HCT116 (cell line): ENCODE measurements at regions not wholly inside any gene's neighbourhood (a gene's known extent, or its start where the extent isn't known, plus 50 kb on each side); places are given as distances from the start of the nearest gene placed in this dataset.

Experiments
- ATAC-seq: fragments of 200-7000 bp; cut with Tn5 transposase; 2 replicates; pipeline ENCODE4 v1.9.1; 2020; ENCODE audit warnings: mild to moderate bottlenecking, moderate library complexity
- BruUV-seq: library from RNA; stranded (reverse); fragments of 400-500 nt; replicated peaks from 2 replicates; lab custom pipeline; 2021; lab: Mats Ljungman, UMichigan
- CTCF ChIA-PET: fragments of 300-600 bp; sonication (Branson Sonifier 250); formaldehyde crosslinking; loops from one replicate; lab custom pipeline; 2021; ENCODE audit warnings: antibody characterized with exemption; lab: Charles Lee
- POLR2A ChIA-PET: fragments of 300-600, 350-600 bp; sonication (Branson Sonifier 250); formaldehyde crosslinking; loops from one replicate; lab custom pipeline; 2021; ENCODE audit warnings: antibody characterized with exemption; lab: Charles Lee
- RAD21 ChIA-PET, 2 experiments: fragments of 300-600 bp; sonication (Branson Sonifier 250); formaldehyde crosslinking; loops; one replicate each; lab custom pipeline; 2023; ENCODE audit warnings: low total read pairs in 2 of 2; ENCODE audit not compliant: uncharacterized antibody in 2 of 2, unreplicated experiment in 2 of 2, low non-redundant PET in 1 of 2; lab: Charles Lee
- DNase-seq: peaks from one replicate; pipeline ENCODE4 v3.0.0-alpha.2; 2010; ENCODE audit warnings: low read depth, low spot score
- H2AFZ ChIP-seq: fragments of 200-600 bp; shearing (Covaris generic), sonication (generic); 2 replicates; pipeline ENCODE4 v1.6.1; 2017; ENCODE audit warnings: low read depth, mixed run types, mixed read lengths, antibody characterized with exemption, low read length; ENCODE audit not compliant: poor library complexity, severe bottlenecking
- H3K27ac ChIP-seq: 2 replicates; pipeline ENCODE4 v1.5.1; 2012; ENCODE audit warnings: low read depth, low read length
- H3K27me3 ChIP-seq: fragments of 200-600 bp; sonication (generic); 2 replicates; pipeline ENCODE4 v1.6.1; 2016; ENCODE audit warnings: mixed run types, low read length, mixed read lengths; ENCODE audit not compliant: insufficient read depth
- H3K36me3 ChIP-seq, 2 experiments: fragments of 200-500 bp in 1 of 2; fragments of 200-600 bp in 1 of 2; sonication (Bioruptor generic) in 1 of 2; sonication (generic) in 1 of 2; 2 replicates each; pipeline versions ENCODE4 v1.5.1 to v1.6.1; 2014 to 2016; ENCODE audit warnings: low read length in 2 of 2, inconsistent platforms in 1 of 2, mixed read lengths in 1 of 2, mixed run types in 1 of 2; ENCODE audit not compliant: insufficient read depth in 2 of 2, control insufficient read depth in 1 of 2
- H3K4me1 ChIP-seq, 2 experiments: fragments of 200-600 bp in 1 of 2; sonication (generic) in 1 of 2; 2 replicates each; pipeline versions ENCODE4 v1.5.1 to v1.6.1; 2012 to 2017; ENCODE audit warnings: low read length in 2 of 2, inconsistent platforms in 1 of 2, mild to moderate bottlenecking in 1 of 2, mixed read lengths in 1 of 2, mixed run types in 1 of 2, moderate library complexity in 1 of 2; ENCODE audit not compliant: insufficient read depth in 2 of 2, control insufficient read depth in 1 of 2
- H3K4me2 ChIP-seq: fragments of 200-600 bp; sonication (generic); 2 replicates; pipeline ENCODE4 v1.6.1; 2017; ENCODE audit warnings: mixed run types, low read length, mixed read lengths
- H3K4me3 ChIP-seq, 2 experiments: fragments of 200-600 bp in 1 of 2; sonication (generic) in 1 of 2; replicated peaks in 1 of 2; 2 replicates each; pipeline ENCODE4 v1.5.1; 2011 to 2016; ENCODE audit warnings: low read length in 2 of 2, control low read depth in 1 of 2, low read depth in 1 of 2, mild to moderate bottlenecking in 1 of 2, mixed read lengths in 1 of 2, mixed run types in 1 of 2
- H3K79me2 ChIP-seq: fragments of 200-600 bp; sonication (generic); 2 replicates; pipeline ENCODE4 v1.6.1; 2017; ENCODE audit warnings: mild to moderate bottlenecking, mixed run types, low read length, moderate library complexity, mixed read lengths; ENCODE audit not compliant: insufficient read depth
- H3K9ac ChIP-seq: fragments of 200-600 bp; sonication (generic); 2 replicates; pipeline ENCODE4 v1.6.1; 2016; ENCODE audit warnings: low read length, mixed read lengths
- H3K9me2 ChIP-seq: fragments of 200-600 bp; sonication (generic), shearing (Covaris generic); 2 replicates; pipeline ENCODE4 v1.6.1; 2017; ENCODE audit warnings: mixed run types, mild to moderate bottlenecking, moderate library complexity; ENCODE audit not compliant: insufficient read depth
- H3K9me3 ChIP-seq, 2 experiments: fragments of 200-500 bp in 1 of 2; fragments of 200-600 bp in 1 of 2; sonication (Bioruptor generic) in 1 of 2; sonication (generic) in 1 of 2; 2 replicates each; pipeline ENCODE4 v1.6.1; 2014 to 2017; ENCODE audit warnings: low read length in 2 of 2, mixed read lengths in 2 of 2, inconsistent platforms in 1 of 2, low read depth in 1 of 2, mild to moderate bottlenecking in 1 of 2, mixed run types in 1 of 2, moderate library complexity in 1 of 2; ENCODE audit not compliant: control insufficient read depth in 1 of 2, insufficient read depth in 1 of 2
- H4K20me1 ChIP-seq: fragments of 200-600 bp; sonication (generic), shearing (Covaris generic); 2 replicates; pipeline ENCODE4 v1.6.1; 2017; ENCODE audit warnings: mixed run types, mild to moderate bottlenecking, moderate library complexity; ENCODE audit not compliant: insufficient read depth
- ATF3 ChIP-seq: IDR thresholded peaks from 2 replicates; pipeline ENCODE4 v1.6.1; 2012
- CBX3 ChIP-seq: IDR thresholded peaks from 2 replicates; pipeline ENCODE4 v1.6.1; 2012; ENCODE audit warnings: low read depth
- CEBPB ChIP-seq: IDR thresholded peaks from 2 replicates; pipeline ENCODE4 v1.6.1; 2012; ENCODE audit warnings: low read depth
- ELF1 ChIP-seq: IDR thresholded peaks from 2 replicates; pipeline ENCODE4 v1.6.1; 2012; ENCODE audit warnings: low read depth, borderline replicate concordance
- EZH2 ChIP-seq: fragments of 200-600 bp; sonication (generic); IDR thresholded peaks from 2 replicates; pipeline ENCODE4 v1.6.1; 2017; ENCODE audit warnings: antibody characterized with exemption, mixed run types
- EZH2phosphoT487 ChIP-seq: fragments of 200-600 bp; IDR thresholded peaks from 2 replicates; pipeline ENCODE4 v1.6.1; 2018; ENCODE audit warnings: antibody characterized with exemption, borderline replicate concordance
- POLR2AphosphoS5 ChIP-seq: IDR thresholded peaks from 2 replicates; pipeline ENCODE4 v1.6.1; 2011; ENCODE audit warnings: mild to moderate bottlenecking, low read depth, low read length, moderate library complexity
- RAD21 ChIP-seq: IDR thresholded peaks from 2 replicates; pipeline ENCODE4 v1.6.1; 2012; ENCODE audit warnings: low read depth, mild to moderate bottlenecking
- SP1 ChIP-seq: IDR thresholded peaks from 2 replicates; pipeline ENCODE4 v1.6.1; 2012; ENCODE audit warnings: low read depth
- SRF ChIP-seq: IDR thresholded peaks from 2 replicates; pipeline ENCODE4 v1.6.1; 2012; ENCODE audit warnings: low read depth
- YY1 ChIP-seq: IDR thresholded peaks from 2 replicates; pipeline ENCODE4 v1.6.1; 2011; ENCODE audit warnings: low read length, low read depth, moderate library complexity, mild to moderate bottlenecking; ENCODE audit not compliant: insufficient replicate concordance; ENCODE audit errors: extremely low read depth
- ZBTB33 ChIP-seq: IDR thresholded peaks from 2 replicates; pipeline ENCODE4 v1.6.1; 2011; ENCODE audit warnings: mild to moderate bottlenecking, low read length, moderate library complexity; ENCODE audit not compliant: insufficient replicate concordance; ENCODE audit errors: extremely low read depth
- ZFX ChIP-seq: fragments of 450-650 bp; IDR thresholded peaks from 2 replicates; pipeline ENCODE4 v1.6.1; 2017
- ZNF274 ChIP-seq: fragments of 200-500 bp; sonication (Bioruptor generic); IDR thresholded peaks from 2 replicates; pipeline ENCODE4 v1.6.1; 2014; ENCODE audit warnings: mild to moderate bottlenecking, low read depth, low read length, inconsistent platforms
- intact Hi-C: fragments of 100-400 bp; cut with micrococcal nuclease; formaldehyde crosslinking; loops from 2 replicates; pipeline ENCODE4 v1.10.0; 2022
- TF ChIP-seq, protein P1 (sequence below): IDR thresholded peaks from 2 replicates; pipeline ENCODE4 v1.6.1; 2012
- TF ChIP-seq, protein P2 (sequence below), 3 experiments: fragments of 200-600 bp in 1 of 3; sonication (generic) in 1 of 3; IDR thresholded peaks in 2 of 3; conservative IDR thresholded peaks in 1 of 3; 2 replicates each; pipeline ENCODE4 v1.5.1; 2012 to 2017; ENCODE audit warnings: low read depth in 2 of 3, low read length in 2 of 3, antibody characterized with exemption in 1 of 3, borderline replicate concordance in 1 of 3, control low read depth in 1 of 3, mild to moderate bottlenecking in 1 of 3, mixed read lengths in 1 of 3, mixed run types in 1 of 3, moderate library complexity in 1 of 3; ENCODE audit not compliant: insufficient read depth in 1 of 3

DNA sequence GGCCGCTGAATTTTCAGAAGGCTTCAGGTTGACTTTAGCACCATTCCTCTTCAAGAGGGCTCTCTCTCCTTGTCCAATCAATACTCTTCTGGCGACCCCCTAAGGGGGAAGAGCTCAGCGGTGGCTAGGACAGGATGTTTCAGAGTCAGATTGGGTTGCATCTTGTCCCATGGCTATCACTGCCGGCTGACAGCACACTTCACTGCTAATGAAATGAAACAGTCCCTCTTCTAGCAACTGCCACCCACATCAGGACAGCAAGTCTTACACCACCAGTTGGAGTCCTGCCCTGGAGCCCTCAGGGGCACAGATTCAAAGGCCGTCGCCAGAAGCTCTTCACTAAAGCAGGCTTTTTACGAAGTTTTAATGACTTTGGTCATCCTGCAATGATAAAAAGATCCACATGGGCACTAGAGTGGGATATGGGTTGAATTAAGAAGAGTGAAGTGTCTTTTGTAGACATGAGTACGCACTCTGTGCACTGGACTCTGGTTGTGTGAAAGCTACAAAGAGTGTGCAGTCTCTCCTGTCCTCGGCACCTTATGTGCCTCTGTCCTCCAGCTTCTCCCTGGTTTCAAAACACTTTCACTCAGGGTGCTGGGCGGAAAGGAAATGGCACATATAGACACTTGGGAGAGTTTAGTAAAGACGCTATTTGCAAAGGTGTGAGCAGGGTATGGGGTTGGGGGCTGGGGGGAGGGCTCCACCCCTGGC lies 66.1 kb upstream of the SLC22A16 start:
- Histone ChIP-seq H3K4me1 (peaks cover 36 to 47% of the 10 kb centered on the region in 2 experiments), H2AFZ (no peak overlapping the region), H3K9ac (no peak overlapping the region), H3K9me3 (peaks cover 0 to 14% of the 10 kb centered on the region in 2 experiments; a peak in 1 of 4 replicates), H3K4me3 (no peak overlapping the region), H3K79me2 (no peaks in the 10 kb centered on the region), H3K9me2 (no peaks in the 10 kb centered on the region)
- DNase-seq (no peak), ATAC-seq (no peak)
- intact Hi-C loops, result no loop called here
- RAD21 ChIA-PET, result no interaction called here
- BruUV-seq, result no TSS peak
- POLR2A ChIA-PET, result no interaction called here
- TF ChIP-seq EZH2 (no peak), SP1 (no peak), YY1 (no peak), RAD21 (no peak), POLR2AphosphoS5 (no peak), ZBTB33 (no peak), SRF (no peak), ELF1 (no peak), ATF3 (no peak), EZH2phosphoT487 (no peak), CBX3 (no peak), ZFX (no peak), CEBPB (no peak), ZNF274 (no peak)
- TF ChIP-seq, protein P1, sequence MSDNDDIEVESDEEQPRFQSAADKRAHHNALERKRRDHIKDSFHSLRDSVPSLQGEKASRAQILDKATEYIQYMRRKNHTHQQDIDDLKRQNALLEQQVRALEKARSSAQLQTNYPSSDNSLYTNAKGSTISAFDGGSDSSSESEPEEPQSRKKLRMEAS, result no peak
- TF ChIP-seq, protein P2, sequence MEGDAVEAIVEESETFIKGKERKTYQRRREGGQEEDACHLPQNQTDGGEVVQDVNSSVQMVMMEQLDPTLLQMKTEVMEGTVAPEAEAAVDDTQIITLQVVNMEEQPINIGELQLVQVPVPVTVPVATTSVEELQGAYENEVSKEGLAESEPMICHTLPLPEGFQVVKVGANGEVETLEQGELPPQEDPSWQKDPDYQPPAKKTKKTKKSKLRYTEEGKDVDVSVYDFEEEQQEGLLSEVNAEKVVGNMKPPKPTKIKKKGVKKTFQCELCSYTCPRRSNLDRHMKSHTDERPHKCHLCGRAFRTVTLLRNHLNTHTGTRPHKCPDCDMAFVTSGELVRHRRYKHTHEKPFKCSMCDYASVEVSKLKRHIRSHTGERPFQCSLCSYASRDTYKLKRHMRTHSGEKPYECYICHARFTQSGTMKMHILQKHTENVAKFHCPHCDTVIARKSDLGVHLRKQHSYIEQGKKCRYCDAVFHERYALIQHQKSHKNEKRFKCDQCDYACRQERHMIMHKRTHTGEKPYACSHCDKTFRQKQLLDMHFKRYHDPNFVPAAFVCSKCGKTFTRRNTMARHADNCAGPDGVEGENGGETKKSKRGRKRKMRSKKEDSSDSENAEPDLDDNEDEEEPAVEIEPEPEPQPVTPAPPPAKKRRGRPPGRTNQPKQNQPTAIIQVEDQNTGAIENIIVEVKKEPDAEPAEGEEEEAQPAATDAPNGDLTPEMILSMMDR (IDR thresholded peaks at IDR 0.05 in 2 of 3, conservative IDR thresholded peaks at IDR 0.05 in 1 of 3; ENCODE audit: borderline replicate concordance in 1 of 3, insufficient read depth in 1 of 3, low read depth in 2 of 3, low read length in 2 of 3), result no peak
- TF ChIP-seq, all 23 proteins: peak for 0
- Histone ChIP-seq H3K27ac (no peak overlapping the region), H3K27me3 (no peaks in the 10 kb centered on the region), H3K4me2 (no peak overlapping the region), H3K36me3 (no peaks in the 10 kb centered on the region), H4K20me1 (no peaks in the 10 kb centered on the region)
- CTCF ChIA-PET, result no interaction called here
